Left lung (tissue), 4 donors: ENCODE measurements at regions not wholly inside any gene's neighbourhood (a gene's known extent, or its start where the extent isn't known, plus 50 kb on each side); places are given as distances from the start of the nearest gene placed in this dataset.

Experiments used
- ATAC-seq: fragments of 200-7000 bp; cut with Tn5 transposase; one replicate; pipeline ENCODE4 v1.9.1; 2020; ENCODE audit warnings: moderate library complexity
- DNase-seq, 4 donors: peaks; one replicate each; pipeline ENCODE4 v3.0.0-alpha.2; 2013 to 2020
- H3K27ac ChIP-seq, 2 donors: fragments of 200-600 bp; sonication (generic) in 1 of 2; one replicate each; pipeline versions ENCODE4 v1.5.0 to v1.8.0; 2020 to 2021
- H3K27me3 ChIP-seq, 2 donors: fragments of 200-600 bp; sonication (generic) in 1 of 2; one replicate each; pipeline versions ENCODE4 v1.5.0 to v1.8.0; 2020 to 2021
- H3K36me3 ChIP-seq, 2 donors: fragments of 200-600 bp; sonication (generic) in 1 of 2; one replicate each; pipeline versions ENCODE4 v1.5.0 to v1.8.0; 2020 to 2021
- H3K4me1 ChIP-seq, 2 donors: fragments of 200-600 bp; one replicate each; pipeline ENCODE4 v1.8.0; 2021
- H3K4me3 ChIP-seq, 2 donors: fragments of 200-600 bp; sonication (generic) in 1 of 2; one replicate each; pipeline versions ENCODE4 v1.5.0 to v1.8.0; 2020 to 2021; ENCODE audit warnings: mild to moderate bottlenecking in 1 of 2
- H3K9me3 ChIP-seq, 2 donors: fragments of 200-600 bp; sonication (generic) in 1 of 2; one replicate each; pipeline versions ENCODE4 v1.5.0 to v1.8.0; 2020 to 2021
- intact Hi-C, 2 donors: fragments of 100-400 bp; cut with DNase I; formaldehyde crosslinking; loops; one replicate each; pipeline versions ENCODE4 v1.11.2 to v1.14.2; 2022
- TF ChIP-seq, protein P1 (sequence below), 2 donors: fragments of 200-600 bp; sonication (generic) in 1 of 2; IDR thresholded peaks; one replicate each; pipeline versions ENCODE4 v1.5.0 to v1.8.0; 2021; ENCODE audit warnings: antibody characterized with exemption in 2 of 2
- donor health status: DM: no; HTN: yes; CAD: no.
- donor health status: DM: no; HTN: no; CAD: no.

DNA sequence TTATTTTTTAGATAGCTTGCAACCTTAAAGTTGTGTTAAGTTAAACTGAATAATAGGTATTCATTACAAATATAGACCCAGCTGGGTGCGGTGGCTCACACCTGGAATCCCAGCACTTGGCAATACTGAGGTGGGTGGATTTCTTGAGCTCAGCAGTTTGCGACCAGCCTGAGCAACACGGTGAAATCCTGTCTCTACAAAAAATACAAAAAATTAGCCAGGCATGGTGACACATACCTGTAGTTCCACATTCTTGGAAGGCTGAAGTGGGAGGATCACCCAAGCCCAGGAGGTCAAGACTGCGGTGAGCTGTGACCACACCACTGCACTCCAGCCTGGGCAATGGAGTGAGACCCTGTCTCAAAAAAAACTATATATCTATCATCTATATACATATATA, 386.5 kb downstream of the PCDH17 start:
- Histone ChIP-seq H3K27ac (no peak overlapping the region), H3K27me3 (no peaks in the 10 kb centered on the region), H3K4me3 (no peak overlapping the region), H3K4me1 (no peaks in the 10 kb centered on the region), H3K36me3 (no peaks in the 10 kb centered on the region), H3K9me3 (no peaks in the 10 kb centered on the region)
- intact Hi-C loops = no loop called here
- TF ChIP-seq, protein P1, sequence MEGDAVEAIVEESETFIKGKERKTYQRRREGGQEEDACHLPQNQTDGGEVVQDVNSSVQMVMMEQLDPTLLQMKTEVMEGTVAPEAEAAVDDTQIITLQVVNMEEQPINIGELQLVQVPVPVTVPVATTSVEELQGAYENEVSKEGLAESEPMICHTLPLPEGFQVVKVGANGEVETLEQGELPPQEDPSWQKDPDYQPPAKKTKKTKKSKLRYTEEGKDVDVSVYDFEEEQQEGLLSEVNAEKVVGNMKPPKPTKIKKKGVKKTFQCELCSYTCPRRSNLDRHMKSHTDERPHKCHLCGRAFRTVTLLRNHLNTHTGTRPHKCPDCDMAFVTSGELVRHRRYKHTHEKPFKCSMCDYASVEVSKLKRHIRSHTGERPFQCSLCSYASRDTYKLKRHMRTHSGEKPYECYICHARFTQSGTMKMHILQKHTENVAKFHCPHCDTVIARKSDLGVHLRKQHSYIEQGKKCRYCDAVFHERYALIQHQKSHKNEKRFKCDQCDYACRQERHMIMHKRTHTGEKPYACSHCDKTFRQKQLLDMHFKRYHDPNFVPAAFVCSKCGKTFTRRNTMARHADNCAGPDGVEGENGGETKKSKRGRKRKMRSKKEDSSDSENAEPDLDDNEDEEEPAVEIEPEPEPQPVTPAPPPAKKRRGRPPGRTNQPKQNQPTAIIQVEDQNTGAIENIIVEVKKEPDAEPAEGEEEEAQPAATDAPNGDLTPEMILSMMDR (IDR thresholded peaks at IDR 0.05) = no peak
- DNase-seq (no peak), ATAC-seq (no peak)

DNA sequence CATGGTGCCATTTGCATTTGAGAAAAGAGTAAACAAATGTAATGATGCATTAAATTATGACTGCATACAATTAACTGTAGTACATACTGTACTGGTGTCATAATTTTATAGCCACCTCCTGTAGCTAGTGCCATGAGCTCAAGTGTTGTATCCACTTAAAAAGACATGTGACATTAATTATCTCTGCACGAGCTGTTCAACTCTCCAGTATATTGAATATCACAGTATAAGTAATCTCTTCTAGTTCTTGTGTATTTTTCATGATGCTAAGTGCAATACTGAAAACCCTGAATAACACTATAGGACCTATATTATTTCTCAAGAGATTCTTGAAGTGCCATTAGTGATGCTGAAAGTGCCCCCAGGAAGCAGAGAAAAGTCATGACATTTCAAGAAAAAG, 387.3 kb downstream of the PCDH17 start:
- intact Hi-C loops = no loop called here
- TF ChIP-seq, protein P1 (IDR thresholded peaks at IDR 0.05) = no peak
- Histone ChIP-seq H3K4me3 (no peak overlapping the region), H3K9me3 (no peaks in the 10 kb centered on the region), H3K36me3 (no peaks in the 10 kb centered on the region), H3K27me3 (no peaks in the 10 kb centered on the region), H3K27ac (no peak overlapping the region), H3K4me1 (no peaks in the 10 kb centered on the region)
- DNase-seq (no peak), ATAC-seq (no peak)

GRCh38 chr13:58024103-58024502, 392.6 kb downstream of the PCDH17 start:
- Histone ChIP-seq H3K4me3 (no peak overlapping the region), H3K27me3 (no peaks in the 10 kb centered on the region), H3K36me3 (no peaks in the 10 kb centered on the region), H3K4me1 (no peaks in the 10 kb centered on the region), H3K27ac (no peak overlapping the region), H3K9me3 (no peaks in the 10 kb centered on the region)
- DNase-seq (no peak), ATAC-seq (no peak)
- intact Hi-C loops = no loop called here
- TF ChIP-seq, protein P1 (IDR thresholded peaks at IDR 0.05) = no peak

- TF ChIP-seq, protein P1 (IDR thresholded peaks at IDR 0.05) = no peak
- intact Hi-C loops = no loop called here
- H3K9me3 ChIP-seq = no peaks in the 10 kb centered on the region
- DNase-seq = peak in 1 of 4 donors; percentile 3
- no peak overlapping the region for H3K27ac ChIP-seq
- no peak for ATAC-seq
- no peaks in the 10 kb centered on the region for H3K36me3 ChIP-seq
- no peaks in the 10 kb centered on the region for H3K27me3 ChIP-seq
- no peaks in the 10 kb centered on the region for H3K4me1 ChIP-seq
- no peak overlapping the region for H3K4me3 ChIP-seq
These were observed 394.3 kb downstream of the PCDH17 start for GRCh38 chr13:58025821-58026220.

- Histone ChIP-seq H3K36me3 (no peaks in the 10 kb centered on the region), H3K27ac (no peak overlapping the region), H3K27me3 (no peaks in the 10 kb centered on the region), H3K4me1 (no peaks in the 10 kb centered on the region), H3K9me3 (no peaks in the 10 kb centered on the region), H3K4me3 (no peak overlapping the region)
- DNase-seq (no peak), ATAC-seq (no peak)
- TF ChIP-seq, protein P1 (IDR thresholded peaks at IDR 0.05) = no peak
- intact Hi-C loops = no loop called here
These were observed 401.3 kb downstream of the PCDH17 start for GRCh38 chr13:58032676-58033460.
